GM18907 (cell line): ENCODE measurements at regions not wholly inside any gene's neighbourhood (a gene's known extent, or its start where the extent isn't known, plus 50 kb on each side); places are given as distances from the start of the nearest gene placed in this dataset.
A peak's percentile ranks its signal among the peaks of the same experiment; 100 is the strongest.

ENCODE experiments used
- ATAC-seq: cut with Tn5 transposase; IDR thresholded peaks from one replicate; pipeline ENCODE4 v1.9.1; 2021; ENCODE audit warnings: mild to moderate bottlenecking, moderate library complexity; ENCODE audit not compliant: unreplicated experiment

DNA sequence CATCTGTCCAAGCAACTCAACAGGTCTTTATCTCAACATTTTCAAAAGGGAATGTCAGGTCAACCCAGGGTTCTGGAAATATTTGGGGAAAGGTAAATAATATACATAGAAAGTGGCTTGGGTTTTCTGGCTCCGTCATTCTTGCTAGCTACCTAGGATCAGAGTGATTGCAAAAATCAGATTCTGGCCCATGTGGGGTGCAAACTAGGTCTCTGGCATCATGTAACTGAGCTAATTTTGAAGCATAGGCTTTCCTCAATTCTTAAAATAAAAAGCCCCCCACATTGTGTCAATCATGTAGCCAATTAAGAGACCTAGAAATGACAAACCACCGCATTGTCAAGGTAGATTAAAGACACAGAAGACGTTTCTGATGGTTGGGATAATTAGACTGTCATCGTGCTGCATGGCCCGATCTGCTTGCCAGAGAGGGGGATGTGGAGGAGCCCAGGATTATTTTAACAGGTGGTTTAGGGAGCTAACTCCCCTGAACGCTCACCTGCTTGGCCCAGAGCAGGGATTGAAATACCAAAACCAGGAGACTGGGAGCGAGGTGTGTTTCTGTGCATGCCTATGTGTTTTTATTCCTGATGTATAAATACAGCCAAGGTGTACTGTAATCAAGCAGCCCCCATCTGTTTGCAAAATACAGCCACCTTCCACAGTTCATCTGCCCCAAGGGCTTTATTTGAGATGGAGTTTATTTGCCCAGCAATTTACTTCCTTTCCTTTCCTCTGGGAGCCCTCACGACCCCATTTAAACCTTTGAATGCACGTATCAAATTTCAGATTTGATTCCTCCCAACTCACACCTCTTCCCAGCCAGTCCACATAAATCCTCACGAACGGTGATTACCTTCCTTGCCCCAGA is 189.5 kb downstream of the TTC8 start:
- no peak for ATAC-seq

- ATAC-seq = no peak
These were observed 190.1 kb downstream of the TTC8 start for GRCh38 chr14:89014569-89014850.

- ATAC-seq = no peak
These were observed 190.6 kb downstream of the TTC8 start for GRCh38 chr14:89015016-89015415.

GRCh38 chr14:89017417-89017816 is 193.0 kb downstream of the TTC8 start:
- no peak for ATAC-seq

DNA sequence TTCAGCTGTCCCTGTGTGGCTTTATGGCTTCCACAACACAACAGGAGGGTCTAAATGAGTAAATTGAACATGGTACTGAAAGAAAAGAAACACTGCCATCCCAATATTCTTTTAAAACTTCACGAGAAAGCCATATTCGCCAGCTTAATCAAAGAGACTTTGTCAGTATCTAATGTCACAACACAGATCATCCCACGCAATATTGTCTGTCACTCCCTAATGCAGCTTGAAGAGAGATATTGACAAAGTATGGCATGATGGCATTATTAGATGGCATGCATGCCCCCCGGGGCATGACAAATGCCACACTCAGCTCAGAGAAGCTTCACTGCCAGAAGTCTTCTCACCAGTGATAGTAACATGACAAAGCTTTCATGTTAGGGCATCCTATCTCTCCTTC is 197.8 kb downstream of the TTC8 start:
- no peak for ATAC-seq

DNA sequence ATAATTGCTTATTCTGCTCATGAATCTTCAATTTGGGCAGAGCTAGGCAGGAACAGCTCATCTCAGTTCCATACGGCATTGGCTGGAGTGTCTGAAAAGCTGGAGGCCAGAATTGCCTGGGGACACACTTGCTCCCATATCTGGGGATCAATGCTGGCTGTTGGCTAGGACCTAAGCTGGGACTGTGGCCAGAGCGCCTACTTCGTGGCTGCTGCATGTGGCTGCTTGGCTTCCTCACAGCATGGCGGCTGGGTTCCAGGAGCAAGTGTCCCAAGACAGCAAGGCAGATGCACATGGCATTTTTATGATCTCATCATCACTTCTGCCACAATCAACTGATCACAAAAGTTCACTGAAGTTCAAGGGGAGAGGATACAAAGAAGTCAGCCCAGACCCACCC is 200.2 kb downstream of the TTC8 start:
- ATAC-seq = no peak

- no peak for ATAC-seq
These were observed 201.2 kb downstream of the TTC8 start for GRCh38 chr14:89025561-89026236.

DNA sequence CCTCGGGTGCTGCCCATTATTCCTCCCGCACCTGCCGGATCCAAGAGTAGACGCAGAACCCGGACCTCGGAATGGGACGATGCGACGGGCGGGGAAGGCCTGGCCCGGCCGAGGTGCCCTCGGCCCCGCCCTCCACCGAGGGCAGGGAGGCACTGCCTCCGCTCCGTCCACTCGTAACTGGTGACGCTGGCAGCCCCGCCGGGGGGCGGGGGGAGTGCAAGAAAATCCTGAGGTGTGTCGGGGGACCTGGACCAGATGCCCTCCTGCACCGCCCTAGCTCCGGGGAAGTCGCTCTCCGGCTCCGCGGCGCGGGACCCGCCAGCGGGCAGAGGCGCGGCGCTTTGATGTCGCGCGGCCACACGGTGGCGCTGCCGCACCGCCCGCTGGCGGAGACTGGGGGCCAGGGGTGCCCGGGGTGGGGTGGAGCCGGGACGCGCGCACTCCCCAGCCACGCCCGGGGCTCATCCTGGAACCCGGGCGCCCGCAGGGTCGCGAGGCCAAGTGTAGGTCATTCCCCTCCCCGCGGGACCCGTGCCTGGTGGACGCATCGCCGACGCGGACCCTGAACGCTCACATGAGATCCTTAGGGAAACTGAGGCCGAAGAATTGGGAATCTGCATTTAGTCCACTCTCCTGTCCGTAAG is 202.8 kb downstream of the TTC8 start:
- ATAC-seq = peak; percentile 88

- no peak for ATAC-seq
These were observed 204.1 kb downstream of the TTC8 start for GRCh38 chr14:89028462-89029134.

DNA sequence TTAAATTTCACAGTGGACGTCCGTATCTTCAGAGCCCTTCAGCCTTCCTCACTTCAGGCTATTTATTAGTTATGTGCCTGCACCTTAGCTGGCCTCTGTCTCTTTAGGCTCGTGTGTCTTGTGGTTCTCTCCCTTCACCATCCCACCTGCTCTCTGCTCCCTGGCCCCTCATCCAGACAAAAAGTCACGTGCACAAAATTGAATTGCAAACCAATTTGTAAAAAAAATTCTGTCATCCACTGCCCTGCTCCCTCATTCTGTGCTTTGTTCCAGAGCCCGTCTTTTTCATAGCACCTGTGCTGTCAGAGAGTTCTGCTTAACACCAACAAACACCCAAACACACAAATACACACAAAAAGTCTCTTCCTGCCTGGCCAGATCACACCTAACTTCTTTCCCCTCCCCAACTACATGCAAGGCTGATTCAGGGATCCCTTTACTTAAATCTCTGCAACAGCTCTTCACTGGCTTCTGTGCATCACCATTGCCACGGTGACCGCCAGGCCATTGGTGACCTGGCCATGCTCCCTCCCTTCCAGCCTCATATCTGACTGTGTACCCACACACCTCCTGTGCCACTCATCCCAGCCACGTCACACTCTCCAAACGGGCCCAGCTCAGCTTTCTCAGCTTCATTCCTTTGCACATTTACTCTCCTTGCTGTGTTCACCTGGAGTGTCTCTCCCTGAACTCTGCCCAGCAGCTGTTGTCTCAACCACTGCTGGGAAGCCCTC is 205.7 kb downstream of the TTC8 start:
- no peak for ATAC-seq

GRCh38 chr14:89030921-89031320 is 206.5 kb downstream of the TTC8 start:
- ATAC-seq = no peak

GRCh38 chr14:89032086-89032649 is 207.7 kb downstream of the TTC8 start:
- ATAC-seq = no peak

- ATAC-seq = no peak
These were observed 209.3 kb downstream of the TTC8 start for GRCh38 chr14:89033756-89034155.

- ATAC-seq = no peak
These were observed 211.9 kb downstream of the TTC8 start for GRCh38 chr14:89036371-89036770.

GRCh38 chr14:89037065-89037464 is 212.6 kb downstream of the TTC8 start:
- ATAC-seq = no peak

DNA sequence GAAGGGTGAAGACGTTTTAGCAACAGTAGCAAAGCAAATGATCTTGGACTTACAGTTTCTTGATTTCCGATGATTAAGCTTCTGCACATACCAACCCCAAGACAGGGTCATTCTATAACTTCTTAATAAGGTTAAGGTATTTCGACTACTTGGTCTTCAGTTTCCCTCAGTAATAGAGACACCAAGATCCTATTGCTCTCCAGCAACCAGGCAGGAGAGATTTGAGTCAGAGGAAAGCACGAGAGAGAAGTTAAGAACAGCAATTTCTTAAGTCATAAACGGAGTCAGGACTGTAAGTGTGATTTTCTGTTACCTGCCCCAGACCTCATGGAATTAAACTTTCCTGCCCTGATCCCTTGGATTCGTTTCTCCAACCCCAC is 215.6 kb downstream of the TTC8 start:
- ATAC-seq = peak; percentile 32

DNA sequence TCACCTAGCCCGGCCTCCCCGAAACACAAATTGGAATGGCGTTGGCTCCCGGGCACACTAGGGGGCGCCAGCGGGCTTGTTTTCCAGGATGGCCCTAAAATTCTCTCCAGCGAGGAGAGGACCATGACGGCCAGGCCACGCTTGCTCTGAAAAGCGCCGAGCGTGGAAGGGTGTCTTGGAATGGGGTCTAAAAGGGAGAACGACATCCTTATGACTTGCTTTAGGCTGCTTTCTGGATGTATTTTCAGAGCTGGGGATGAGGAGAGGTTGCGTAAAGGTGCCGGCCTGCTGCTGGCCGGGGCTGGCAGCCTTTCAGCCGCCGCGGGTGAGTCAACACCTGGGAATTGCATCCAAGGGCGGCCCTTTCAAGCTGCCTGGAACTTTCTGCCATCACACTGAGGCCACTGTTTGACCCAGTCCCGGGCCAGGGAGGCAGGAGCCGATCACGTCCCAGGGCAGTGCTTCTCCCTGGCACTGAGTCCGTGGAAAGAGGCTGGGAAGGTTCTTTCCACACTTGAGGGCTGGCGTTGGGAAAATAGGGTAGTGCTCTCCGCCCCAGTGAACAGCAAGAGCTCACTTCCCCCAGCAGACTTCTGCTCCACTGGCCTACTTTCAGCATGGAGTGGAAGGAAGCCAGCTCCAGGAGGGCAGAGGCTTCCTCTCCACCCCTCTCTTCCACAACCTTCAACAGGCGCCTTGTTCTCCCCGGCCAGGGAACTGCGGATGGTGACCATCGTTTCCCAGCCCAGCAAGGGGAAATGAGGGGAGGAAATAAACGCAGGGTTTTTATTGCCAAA is 216.2 kb downstream of the TTC8 start:
- ATAC-seq = peak; percentile 82

DNA sequence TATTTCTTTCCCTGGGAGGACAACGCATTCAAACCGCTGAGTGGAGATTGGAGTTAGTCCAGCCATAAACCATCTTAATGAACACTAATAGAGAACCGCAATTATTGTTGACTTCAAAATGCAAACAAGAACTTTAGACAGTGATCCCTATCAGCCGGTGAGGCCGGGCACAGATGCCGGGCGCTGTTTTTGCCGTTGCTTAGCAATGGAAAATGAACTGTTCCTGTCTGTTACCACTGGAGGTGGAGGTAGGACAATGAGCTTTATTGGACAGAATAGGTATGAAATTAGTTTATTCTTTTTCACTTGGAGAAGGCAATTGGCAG is 216.8 kb downstream of the TTC8 start:
- ATAC-seq = peak; percentile 23

GRCh38 chr14:89042021-89042420 is 217.6 kb downstream of the TTC8 start:
- ATAC-seq = no peak

- ATAC-seq = no peak
These were observed 228.9 kb downstream of the TTC8 start for GRCh38 chr14:89053303-89053702.
